GM19023 (cell line): ENCODE measurements at regions not wholly inside any gene's neighbourhood (a gene's known extent, or its start where the extent isn't known, plus 50 kb on each side); places are given as distances from the start of the nearest gene placed in this dataset.
"Not testable (repeated sequence)": the region's sequence is repeated elsewhere in the genome, so short reads cannot be mapped to it uniquely, and the experiment has no call there.

Experiments
- ATAC-seq: cut with Tn5 transposase; IDR thresholded peaks from one replicate; pipeline ENCODE4 v1.9.1; 2021; ENCODE audit warnings: mild to moderate bottlenecking, moderate library complexity; ENCODE audit not compliant: unreplicated experiment

- ATAC-seq, result no peak
These were observed 211.1 kb upstream of the STT3B start for GRCh38 chr3:31321620-31322019.

- ATAC-seq, result no peak
These were observed 210.3 kb upstream of the STT3B start for GRCh38 chr3:31322460-31322859.

- ATAC-seq, result not testable (repeated sequence)
These were observed 204.8 kb upstream of the STT3B start for GRCh38 chr3:31327826-31328357.

- ATAC-seq, result no peak
These were observed 201.4 kb upstream of the STT3B start for GRCh38 chr3:31331278-31331677.

GRCh38 chr3:31341130-31341529 is 191.6 kb upstream of the STT3B start:
- no peak for ATAC-seq

- no peak for ATAC-seq
These were observed 189.7 kb upstream of the STT3B start for GRCh38 chr3:31343075-31343474.

- no peak for ATAC-seq
These were observed 187.1 kb upstream of the STT3B start for GRCh38 chr3:31345581-31345980.

GRCh38 chr3:31346542-31346979 is 186.2 kb upstream of the STT3B start:
- ATAC-seq, result no peak

- ATAC-seq, result no peak
These were observed 183.6 kb upstream of the STT3B start for GRCh38 chr3:31349001-31349748.

GRCh38 chr3:31350307-31350706 is 182.4 kb upstream of the STT3B start:
- no peak for ATAC-seq

GRCh38 chr3:31352331-31352730 is 180.4 kb upstream of the STT3B start:
- no peak for ATAC-seq

- no peak for ATAC-seq
These were observed 179.6 kb upstream of the STT3B start for GRCh38 chr3:31353166-31353565.

- no peak for ATAC-seq
These were observed 178.4 kb upstream of the STT3B start for GRCh38 chr3:31354373-31354772.

- ATAC-seq, result no peak
These were observed 176.9 kb upstream of the STT3B start for GRCh38 chr3:31355807-31356206.

GRCh38 chr3:31356941-31357340 is 175.8 kb upstream of the STT3B start:
- no peak for ATAC-seq

- no peak for ATAC-seq
These were observed 175.3 kb upstream of the STT3B start for GRCh38 chr3:31357451-31357850.

- ATAC-seq, result no peak
These were observed 174.2 kb upstream of the STT3B start for GRCh38 chr3:31358473-31359070.

GRCh38 chr3:31361371-31362273 is 171.1 kb upstream of the STT3B start:
- no peak for ATAC-seq

GRCh38 chr3:31364188-31364587 is 168.5 kb upstream of the STT3B start:
- no peak for ATAC-seq

GRCh38 chr3:31364711-31365110 is 168.0 kb upstream of the STT3B start:
- no peak for ATAC-seq

GRCh38 chr3:31367518-31367917 is 165.2 kb upstream of the STT3B start:
- no peak for ATAC-seq
